ENCODE measurements at regions not wholly inside any gene's neighbourhood (a gene's known extent, or its start where the extent isn't known, plus 50 kb on each side); places are given as distances from the start of the nearest gene placed in this dataset.

- TF ChIP-seq, protein P1, sequence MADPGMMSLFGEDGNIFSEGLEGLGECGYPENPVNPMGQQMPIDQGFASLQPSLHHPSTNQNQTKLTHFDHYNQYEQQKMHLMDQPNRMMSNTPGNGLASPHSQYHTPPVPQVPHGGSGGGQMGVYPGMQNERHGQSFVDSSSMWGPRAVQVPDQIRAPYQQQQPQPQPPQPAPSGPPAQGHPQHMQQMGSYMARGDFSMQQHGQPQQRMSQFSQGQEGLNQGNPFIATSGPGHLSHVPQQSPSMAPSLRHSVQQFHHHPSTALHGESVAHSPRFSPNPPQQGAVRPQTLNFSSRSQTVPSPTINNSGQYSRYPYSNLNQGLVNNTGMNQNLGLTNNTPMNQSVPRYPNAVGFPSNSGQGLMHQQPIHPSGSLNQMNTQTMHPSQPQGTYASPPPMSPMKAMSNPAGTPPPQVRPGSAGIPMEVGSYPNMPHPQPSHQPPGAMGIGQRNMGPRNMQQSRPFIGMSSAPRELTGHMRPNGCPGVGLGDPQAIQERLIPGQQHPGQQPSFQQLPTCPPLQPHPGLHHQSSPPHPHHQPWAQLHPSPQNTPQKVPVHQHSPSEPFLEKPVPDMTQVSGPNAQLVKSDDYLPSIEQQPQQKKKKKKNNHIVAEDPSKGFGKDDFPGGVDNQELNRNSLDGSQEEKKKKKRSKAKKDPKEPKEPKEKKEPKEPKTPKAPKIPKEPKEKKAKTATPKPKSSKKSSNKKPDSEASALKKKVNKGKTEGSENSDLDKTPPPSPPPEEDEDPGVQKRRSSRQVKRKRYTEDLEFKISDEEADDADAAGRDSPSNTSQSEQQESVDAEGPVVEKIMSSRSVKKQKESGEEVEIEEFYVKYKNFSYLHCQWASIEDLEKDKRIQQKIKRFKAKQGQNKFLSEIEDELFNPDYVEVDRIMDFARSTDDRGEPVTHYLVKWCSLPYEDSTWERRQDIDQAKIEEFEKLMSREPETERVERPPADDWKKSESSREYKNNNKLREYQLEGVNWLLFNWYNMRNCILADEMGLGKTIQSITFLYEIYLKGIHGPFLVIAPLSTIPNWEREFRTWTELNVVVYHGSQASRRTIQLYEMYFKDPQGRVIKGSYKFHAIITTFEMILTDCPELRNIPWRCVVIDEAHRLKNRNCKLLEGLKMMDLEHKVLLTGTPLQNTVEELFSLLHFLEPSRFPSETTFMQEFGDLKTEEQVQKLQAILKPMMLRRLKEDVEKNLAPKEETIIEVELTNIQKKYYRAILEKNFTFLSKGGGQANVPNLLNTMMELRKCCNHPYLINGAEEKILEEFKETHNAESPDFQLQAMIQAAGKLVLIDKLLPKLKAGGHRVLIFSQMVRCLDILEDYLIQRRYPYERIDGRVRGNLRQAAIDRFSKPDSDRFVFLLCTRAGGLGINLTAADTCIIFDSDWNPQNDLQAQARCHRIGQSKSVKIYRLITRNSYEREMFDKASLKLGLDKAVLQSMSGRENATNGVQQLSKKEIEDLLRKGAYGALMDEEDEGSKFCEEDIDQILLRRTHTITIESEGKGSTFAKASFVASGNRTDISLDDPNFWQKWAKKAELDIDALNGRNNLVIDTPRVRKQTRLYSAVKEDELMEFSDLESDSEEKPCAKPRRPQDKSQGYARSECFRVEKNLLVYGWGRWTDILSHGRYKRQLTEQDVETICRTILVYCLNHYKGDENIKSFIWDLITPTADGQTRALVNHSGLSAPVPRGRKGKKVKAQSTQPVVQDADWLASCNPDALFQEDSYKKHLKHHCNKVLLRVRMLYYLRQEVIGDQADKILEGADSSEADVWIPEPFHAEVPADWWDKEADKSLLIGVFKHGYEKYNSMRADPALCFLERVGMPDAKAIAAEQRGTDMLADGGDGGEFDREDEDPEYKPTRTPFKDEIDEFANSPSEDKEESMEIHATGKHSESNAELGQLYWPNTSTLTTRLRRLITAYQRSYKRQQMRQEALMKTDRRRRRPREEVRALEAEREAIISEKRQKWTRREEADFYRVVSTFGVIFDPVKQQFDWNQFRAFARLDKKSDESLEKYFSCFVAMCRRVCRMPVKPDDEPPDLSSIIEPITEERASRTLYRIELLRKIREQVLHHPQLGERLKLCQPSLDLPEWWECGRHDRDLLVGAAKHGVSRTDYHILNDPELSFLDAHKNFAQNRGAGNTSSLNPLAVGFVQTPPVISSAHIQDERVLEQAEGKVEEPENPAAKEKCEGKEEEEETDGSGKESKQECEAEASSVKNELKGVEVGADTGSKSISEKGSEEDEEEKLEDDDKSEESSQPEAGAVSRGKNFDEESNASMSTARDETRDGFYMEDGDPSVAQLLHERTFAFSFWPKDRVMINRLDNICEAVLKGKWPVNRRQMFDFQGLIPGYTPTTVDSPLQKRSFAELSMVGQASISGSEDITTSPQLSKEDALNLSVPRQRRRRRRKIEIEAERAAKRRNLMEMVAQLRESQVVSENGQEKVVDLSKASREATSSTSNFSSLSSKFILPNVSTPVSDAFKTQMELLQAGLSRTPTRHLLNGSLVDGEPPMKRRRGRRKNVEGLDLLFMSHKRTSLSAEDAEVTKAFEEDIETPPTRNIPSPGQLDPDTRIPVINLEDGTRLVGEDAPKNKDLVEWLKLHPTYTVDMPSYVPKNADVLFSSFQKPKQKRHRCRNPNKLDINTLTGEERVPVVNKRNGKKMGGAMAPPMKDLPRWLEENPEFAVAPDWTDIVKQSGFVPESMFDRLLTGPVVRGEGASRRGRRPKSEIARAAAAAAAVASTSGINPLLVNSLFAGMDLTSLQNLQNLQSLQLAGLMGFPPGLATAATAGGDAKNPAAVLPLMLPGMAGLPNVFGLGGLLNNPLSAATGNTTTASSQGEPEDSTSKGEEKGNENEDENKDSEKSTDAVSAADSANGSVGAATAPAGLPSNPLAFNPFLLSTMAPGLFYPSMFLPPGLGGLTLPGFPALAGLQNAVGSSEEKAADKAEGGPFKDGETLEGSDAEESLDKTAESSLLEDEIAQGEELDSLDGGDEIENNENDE (IDR thresholded peaks at IDR 0.05; ENCODE audit: insufficient replicate concordance, low read length): no peak
- TF ChIP-seq RFX5 (IDR thresholded peaks at IDR 0.05; ENCODE audit: borderline replicate concordance, low read depth, low read length): no peak
These were observed 83.9 kb downstream of the OLFM4 start (continued) for GRCh38 chr13:53112522-53112921.
